AG09309 (cell line): ENCODE measurements at regions not wholly inside any gene's neighbourhood (a gene's known extent, or its start where the extent isn't known, plus 50 kb on each side); places are given as distances from the start of the nearest gene placed in this dataset.

Experiments
- DNase-seq: peaks from one replicate; pipeline ENCODE4 v3.0.0-alpha.2; 2010; ENCODE audit warnings: low read depth
- H3K4me3 ChIP-seq: 2 replicates; pipeline ENCODE4 v1.5.1; 2011; ENCODE audit warnings: mild to moderate bottlenecking, low read depth, low read length, moderate library complexity; ENCODE audit not compliant: control insufficient read depth
- TF ChIP-seq, protein P1 (sequence below): IDR thresholded peaks from 2 replicates; pipeline ENCODE4 v1.5.1; 2011; ENCODE audit warnings: mild to moderate bottlenecking, low read depth, low read length, inconsistent platforms; ENCODE audit not compliant: insufficient read depth, control insufficient read depth; ENCODE audit errors: missing control alignments

DNA sequence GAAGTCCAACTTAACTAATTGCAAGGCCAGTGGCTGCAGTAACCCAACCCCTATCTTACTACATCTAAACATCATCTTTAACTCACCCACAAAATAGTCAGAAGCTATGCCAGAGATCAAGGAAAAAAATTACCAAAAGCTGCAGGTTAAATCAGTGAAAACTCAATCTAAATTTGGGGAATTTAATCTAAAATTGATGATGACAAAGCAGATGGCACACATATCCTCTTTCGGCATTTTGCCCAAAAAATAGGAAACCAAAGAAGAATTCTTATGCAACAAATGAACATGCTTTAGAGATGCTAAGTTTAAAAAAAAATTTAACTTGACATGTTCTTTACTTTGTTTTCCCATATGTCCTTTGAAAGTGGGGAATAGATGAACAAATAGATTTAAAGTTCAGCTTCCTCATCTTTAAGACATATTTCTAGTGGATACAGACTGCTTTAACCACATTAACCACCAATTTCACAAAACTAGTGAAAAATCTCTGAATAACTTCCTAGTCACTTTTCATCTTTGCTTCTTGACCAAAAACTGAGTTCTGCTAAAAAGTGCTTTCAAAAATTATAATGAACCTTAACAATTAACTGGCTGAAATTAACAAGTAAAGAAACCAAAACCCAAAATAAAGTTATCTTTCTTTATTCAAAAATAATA is 74.3 kb upstream of the CCDC150 start:
- no peak overlapping the region for H3K4me3 ChIP-seq
- DNase-seq = no peak
- TF ChIP-seq, protein P1, sequence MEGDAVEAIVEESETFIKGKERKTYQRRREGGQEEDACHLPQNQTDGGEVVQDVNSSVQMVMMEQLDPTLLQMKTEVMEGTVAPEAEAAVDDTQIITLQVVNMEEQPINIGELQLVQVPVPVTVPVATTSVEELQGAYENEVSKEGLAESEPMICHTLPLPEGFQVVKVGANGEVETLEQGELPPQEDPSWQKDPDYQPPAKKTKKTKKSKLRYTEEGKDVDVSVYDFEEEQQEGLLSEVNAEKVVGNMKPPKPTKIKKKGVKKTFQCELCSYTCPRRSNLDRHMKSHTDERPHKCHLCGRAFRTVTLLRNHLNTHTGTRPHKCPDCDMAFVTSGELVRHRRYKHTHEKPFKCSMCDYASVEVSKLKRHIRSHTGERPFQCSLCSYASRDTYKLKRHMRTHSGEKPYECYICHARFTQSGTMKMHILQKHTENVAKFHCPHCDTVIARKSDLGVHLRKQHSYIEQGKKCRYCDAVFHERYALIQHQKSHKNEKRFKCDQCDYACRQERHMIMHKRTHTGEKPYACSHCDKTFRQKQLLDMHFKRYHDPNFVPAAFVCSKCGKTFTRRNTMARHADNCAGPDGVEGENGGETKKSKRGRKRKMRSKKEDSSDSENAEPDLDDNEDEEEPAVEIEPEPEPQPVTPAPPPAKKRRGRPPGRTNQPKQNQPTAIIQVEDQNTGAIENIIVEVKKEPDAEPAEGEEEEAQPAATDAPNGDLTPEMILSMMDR = no peak

DNA sequence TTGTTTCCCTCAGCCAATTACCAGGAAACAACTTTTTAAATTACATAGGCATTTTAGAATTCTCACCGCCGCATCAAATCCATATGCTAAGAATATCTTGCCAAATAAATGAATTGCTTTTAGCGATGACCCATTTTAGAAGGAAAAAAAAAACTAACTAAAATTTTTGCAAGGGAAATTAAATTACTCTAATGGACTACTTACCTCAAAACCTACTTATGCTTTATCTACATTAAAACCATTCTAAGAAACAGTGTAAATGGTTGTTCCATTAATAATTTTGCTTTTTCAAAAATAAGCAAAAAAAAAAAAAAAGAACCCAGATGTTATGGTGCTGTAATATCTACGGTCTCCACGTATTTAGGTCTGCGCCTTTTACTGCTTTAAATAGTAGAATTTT is 73.5 kb upstream of the CCDC150 start:
- no peak for DNase-seq
- TF ChIP-seq, protein P1 = no peak
- H3K4me3 ChIP-seq = no peak overlapping the region

DNA sequence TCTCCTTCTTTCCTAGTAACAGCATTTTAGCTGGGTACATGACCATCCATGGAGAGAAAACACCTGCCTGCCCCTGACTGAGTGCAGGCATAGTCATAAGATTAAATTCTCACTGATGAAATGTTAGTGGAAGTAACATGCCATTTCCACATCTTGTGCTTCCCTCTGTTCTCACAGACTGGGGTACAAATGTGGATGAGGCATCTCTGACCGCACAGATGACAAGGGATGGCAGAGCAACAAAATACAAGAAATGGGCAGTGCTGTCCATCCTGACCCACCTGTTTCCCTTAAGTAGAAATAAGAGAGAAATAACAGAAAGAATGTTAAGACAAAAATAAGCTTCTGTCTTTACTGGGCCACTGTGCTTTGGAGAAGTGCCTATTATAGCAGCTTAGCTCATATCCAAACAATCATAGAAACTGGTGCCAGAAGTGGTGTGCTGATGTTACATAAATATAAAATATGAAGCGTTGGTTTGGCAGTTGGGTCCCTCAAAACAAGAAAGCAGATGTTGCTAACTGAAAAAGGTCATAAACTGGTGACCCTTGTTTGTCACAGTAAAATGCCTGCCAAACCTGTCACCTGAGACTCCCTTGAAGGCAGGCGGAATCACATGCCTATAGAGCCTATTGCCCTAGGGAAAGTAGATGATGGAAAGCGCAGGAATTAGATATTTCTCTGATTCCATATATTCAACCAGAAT is 72.4 kb upstream of the CCDC150 start:
- no peak for DNase-seq
- no peak overlapping the region for H3K4me3 ChIP-seq
- TF ChIP-seq, protein P1 = no peak

DNA sequence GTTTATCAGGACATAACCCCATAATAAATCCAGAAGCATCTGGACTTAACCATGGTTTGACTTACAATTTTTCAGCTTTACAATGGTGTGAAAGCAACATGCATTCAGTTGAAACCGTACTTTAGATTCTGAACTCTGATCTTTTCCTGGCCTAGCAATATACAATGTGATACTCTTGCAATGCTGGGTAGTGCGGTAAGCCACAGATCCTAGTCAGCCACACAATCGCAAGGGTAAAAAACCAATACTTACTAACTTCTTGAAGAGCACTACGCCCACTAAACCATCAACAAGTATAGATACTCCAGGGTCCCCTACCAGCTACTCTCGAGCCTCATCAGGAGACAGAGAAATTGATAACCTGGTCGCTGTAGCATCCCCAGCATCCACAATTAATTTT is 71.0 kb upstream of the CCDC150 start:
- no peak for DNase-seq
- TF ChIP-seq, protein P1 = no peak
- no peak overlapping the region for H3K4me3 ChIP-seq

DNA sequence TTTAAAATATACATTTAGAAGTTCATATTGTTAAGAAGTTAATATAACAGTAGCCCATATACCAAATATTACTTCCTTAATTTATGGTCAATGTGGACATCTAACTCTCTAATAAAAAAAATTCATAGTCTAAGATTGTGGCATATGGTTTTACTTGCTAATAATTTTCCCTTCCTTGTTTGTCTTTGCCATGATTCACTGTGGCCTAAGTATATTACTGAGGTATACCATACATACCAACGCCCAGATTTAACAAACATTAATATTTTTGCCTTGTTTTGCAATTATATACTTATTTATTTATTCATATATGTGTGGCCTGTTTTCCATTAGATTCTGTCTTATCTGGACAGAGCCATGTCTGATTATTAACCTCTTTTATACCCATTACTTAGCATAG is 54.6 kb upstream of the CCDC150 start:
- TF ChIP-seq, protein P1 = no peak
- H3K4me3 ChIP-seq = no peak overlapping the region
- no peak for DNase-seq

DNA sequence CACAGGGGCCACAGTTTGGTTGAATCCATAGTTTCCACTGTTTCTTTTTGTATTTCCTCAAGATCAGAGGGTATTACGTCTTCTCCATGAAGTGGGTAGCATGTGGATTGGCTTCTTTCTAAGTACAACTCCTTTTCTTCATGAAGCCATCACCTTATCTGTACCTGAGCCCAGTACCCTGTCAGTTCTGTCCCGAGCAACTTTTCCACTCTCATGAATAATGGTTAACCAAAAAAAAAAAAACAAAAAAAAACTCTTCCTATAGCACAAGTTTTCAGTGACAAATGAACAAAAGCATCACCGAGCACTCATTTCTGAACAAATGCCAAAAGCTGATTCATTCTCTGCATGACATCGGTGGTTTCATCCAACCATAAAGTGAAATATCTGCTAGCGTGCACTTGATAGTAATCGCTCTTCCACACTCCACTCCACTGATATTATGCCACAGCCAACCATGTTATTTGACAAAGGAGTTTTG is 53.0 kb upstream of the CCDC150 start:
- TF ChIP-seq, protein P1 = no peak
- peak; percentile 74 for DNase-seq
- H3K4me3 ChIP-seq = no peak overlapping the region
